GM13977 (cell line): ENCODE measurements at regions not wholly inside any gene's neighbourhood (a gene's known extent, or its start where the extent isn't known, plus 50 kb on each side); places are given as distances from the start of the nearest gene placed in this dataset.
"Not testable (repeated sequence)": the region's sequence is repeated elsewhere in the genome, so short reads cannot be mapped to it uniquely, and the experiment has no call there.

Source experiments
- DNase-seq: peaks from one replicate; pipeline ENCODE4 v3.0.0; 2012; ENCODE audit warnings: low spot score
- CTCF ChIP-seq: IDR thresholded peaks from 2 replicates; pipeline ENCODE4 v1.5.1; 2012; ENCODE audit warnings: mild to moderate bottlenecking, control low read depth; ENCODE audit not compliant: insufficient read depth; ENCODE audit errors: extremely low read depth, missing control alignments
- in situ Hi-C: fragments of 300-500 bp; cut with MboI; formaldehyde crosslinking; loops from one replicate; pipeline ENCODE4 v1.12.0; 2022; ENCODE audit warnings: low sequenced_read_pairs, low pct_unique_long_range_greater_than_20kb, mixed read lengths, inconsistent platforms; ENCODE audit not compliant: unreplicated experiment

- TF ChIP-seq CTCF, result no peak
- peak; percentile 43 for DNase-seq
- in situ Hi-C loops, result no loop called here
Measured at GRCh38 chr10:30701451-30702173, 72.1 kb upstream of the LYZL2 start.

- no peak for TF ChIP-seq CTCF
- in situ Hi-C loops, result no loop called here
- DNase-seq, result no peak
Measured at GRCh38 chr10:30697806-30698205, 68.3 kb upstream of the LYZL2 start.

- in situ Hi-C loops, DNase-seq: not testable (repeated sequence)
Measured at GRCh38 chr10:30697221-30697620, 67.7 kb upstream of the LYZL2 start.

- in situ Hi-C loops, DNase-seq: not testable (repeated sequence)
Measured at GRCh38 chr10:30696416-30697185, 67.0 kb upstream of the LYZL2 start.

- DNase-seq, in situ Hi-C loops: not testable (repeated sequence)
Measured at GRCh38 chr10:30695481-30696236, 66.1 kb upstream of the LYZL2 start.

GRCh38 chr10:30694518-30695228 is 65.1 kb upstream of the LYZL2 start:
- in situ Hi-C loops, result no loop called here
- no peak for DNase-seq
- no peak for TF ChIP-seq CTCF

- in situ Hi-C loops, result no loop called here
- no peak for DNase-seq
- no peak for TF ChIP-seq CTCF
Measured at GRCh38 chr10:30691639-30692015, 62.1 kb upstream of the LYZL2 start.

- DNase-seq, in situ Hi-C loops: not testable (repeated sequence)
Measured at GRCh38 chr10:30690948-30691638, 61.5 kb upstream of the LYZL2 start.
